Duodenal mucosa (tissue), 2 donors: ENCODE measurements at regions not wholly inside any gene's neighbourhood (a gene's known extent, or its start where the extent isn't known, plus 50 kb on each side); places are given as distances from the start of the nearest gene placed in this dataset.

ENCODE experiments used
- H3K27ac ChIP-seq: one replicate; pipeline ENCODE4 v1.7.0; 2013; ENCODE audit warnings: low read depth, low read length
- H3K27me3 ChIP-seq, 2 donors: one replicate each; pipeline ENCODE4 v1.7.0; 2013; ENCODE audit warnings: low read length in 2 of 2, control low read depth in 1 of 2; ENCODE audit not compliant: insufficient read depth in 2 of 2, control insufficient read depth in 1 of 2
- H3K36me3 ChIP-seq, 2 donors: one replicate each; pipeline ENCODE4 v1.7.0; 2013; ENCODE audit warnings: low read length in 2 of 2, control low read depth in 1 of 2; ENCODE audit not compliant: insufficient read depth in 2 of 2, control insufficient read depth in 1 of 2
- H3K4me1 ChIP-seq, 2 donors: one replicate each; pipeline ENCODE4 v1.7.0; 2013; ENCODE audit warnings: low read length in 2 of 2, control low read depth in 1 of 2; ENCODE audit not compliant: insufficient read depth in 2 of 2, control insufficient read depth in 1 of 2
- H3K4me3 ChIP-seq, 2 donors: one replicate each; pipeline ENCODE4 v1.7.0; 2013; ENCODE audit warnings: low read length in 2 of 2, low read depth in 1 of 2
- H3K9ac ChIP-seq, 2 donors: one replicate each; pipeline ENCODE4 v1.7.0; 2013; ENCODE audit warnings: low read length in 2 of 2, low read depth in 1 of 2
- H3K9me3 ChIP-seq, 2 donors: one replicate each; pipeline ENCODE4 v1.7.0; 2013; ENCODE audit warnings: low read length in 2 of 2, control low read depth in 1 of 2; ENCODE audit not compliant: control insufficient read depth in 1 of 2

DNA sequence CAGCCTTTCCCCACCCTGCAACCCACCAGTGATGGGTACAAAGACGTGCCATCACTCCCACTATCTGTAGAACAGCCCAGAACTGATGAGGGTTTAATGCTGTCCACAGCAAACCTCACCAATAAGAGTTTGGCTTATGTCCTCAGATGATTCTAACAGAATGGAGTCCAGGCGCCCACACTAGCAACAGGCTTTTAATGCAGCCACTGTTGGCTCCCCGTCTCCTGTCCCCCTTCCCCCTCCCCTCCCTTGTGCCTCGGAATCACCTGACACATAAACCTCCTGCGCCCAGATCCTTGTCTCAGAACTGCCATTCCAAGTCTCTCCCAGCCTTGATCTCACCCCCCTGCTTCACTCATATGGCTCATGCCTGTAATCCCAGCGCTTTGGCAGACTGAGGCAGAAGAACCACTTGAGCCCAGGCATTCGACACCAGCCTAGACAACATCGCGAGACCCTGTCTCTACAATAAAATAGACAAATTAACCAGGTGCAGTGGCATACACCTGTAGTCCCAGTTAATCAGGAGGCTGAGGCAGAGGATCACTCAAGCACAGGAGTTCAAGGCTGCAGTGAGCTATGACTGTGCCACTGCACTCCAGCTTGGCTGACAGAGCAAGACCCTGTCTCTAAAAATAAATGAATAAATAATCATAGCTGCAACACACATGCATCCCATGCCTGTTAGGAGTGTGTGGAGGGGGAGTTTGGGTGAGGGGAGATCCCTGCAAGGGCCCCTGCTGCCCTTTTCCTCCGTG lies 85.6 kb downstream of the SNX5 start:
- H3K36me3 ChIP-seq = no peaks in the 10 kb centered on the region
- no peak overlapping the region for H3K9ac ChIP-seq
- H3K27ac ChIP-seq = no peak overlapping the region
- H3K27me3 ChIP-seq = no peaks in the 10 kb centered on the region
- no peak overlapping the region for H3K4me3 ChIP-seq
- peaks cover 15 to 35% of the 10 kb centered on the region in 2 donors for H3K4me1 ChIP-seq
- no peaks in the 10 kb centered on the region for H3K9me3 ChIP-seq

GRCh38 chr20:17882065-17882833 lies 86.3 kb downstream of the SNX5 start:
- Histone ChIP-seq H3K4me3 (no peak overlapping the region), H3K36me3 (no peaks in the 10 kb centered on the region), H3K27ac (no peak overlapping the region), H3K9me3 (no peaks in the 10 kb centered on the region), H3K9ac (no peak overlapping the region), H3K4me1 (peaks cover 16 to 31% of the 10 kb centered on the region in 2 donors), H3K27me3 (no peaks in the 10 kb centered on the region)

DNA sequence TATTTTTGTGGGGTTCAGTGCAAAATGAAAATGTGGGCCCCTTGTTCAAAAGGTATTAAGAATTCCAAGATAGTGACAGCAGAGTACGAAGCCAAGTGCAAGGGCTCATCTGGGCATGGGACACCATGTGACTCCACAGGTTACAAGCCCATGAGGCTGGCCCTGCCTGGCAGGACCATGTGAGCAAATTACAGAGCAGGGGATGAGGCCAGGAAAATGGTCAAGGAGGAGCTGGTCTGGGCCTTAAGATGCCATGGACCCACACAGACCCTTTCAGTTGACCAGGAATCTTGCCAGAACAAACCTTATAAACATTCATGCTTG lies 86.9 kb downstream of the SNX5 start:
- no peaks in the 10 kb centered on the region for H3K27me3 ChIP-seq
- H3K4me1 ChIP-seq = peaks cover 16 to 36% of the 10 kb centered on the region in 2 donors
- no peak overlapping the region for H3K27ac ChIP-seq
- H3K9me3 ChIP-seq = no peaks in the 10 kb centered on the region
- no peak overlapping the region for H3K9ac ChIP-seq
- no peaks in the 10 kb centered on the region for H3K36me3 ChIP-seq
- no peak overlapping the region for H3K4me3 ChIP-seq

GRCh38 chr20:17878912-17879602 lies 89.5 kb downstream of the SNX5 start:
- no peaks in the 10 kb centered on the region for H3K27me3 ChIP-seq
- H3K9ac ChIP-seq = no peak overlapping the region
- no peaks in the 10 kb centered on the region for H3K9me3 ChIP-seq
- H3K4me1 ChIP-seq = peaks cover 34 to 43% of the 10 kb centered on the region in 2 donors
- no peak overlapping the region for H3K4me3 ChIP-seq
- no peak overlapping the region for H3K27ac ChIP-seq
- no peaks in the 10 kb centered on the region for H3K36me3 ChIP-seq

GRCh38 chr20:17878069-17878911 lies 90.3 kb downstream of the SNX5 start:
- H3K4me1 ChIP-seq = peaks cover 41 to 46% of the 10 kb centered on the region in 2 donors
- no peak overlapping the region for H3K9ac ChIP-seq
- no peaks in the 10 kb centered on the region for H3K36me3 ChIP-seq
- H3K4me3 ChIP-seq = no peak overlapping the region
- no peak overlapping the region for H3K27ac ChIP-seq
- no peaks in the 10 kb centered on the region for H3K9me3 ChIP-seq
- H3K27me3 ChIP-seq = no peaks in the 10 kb centered on the region

- Histone ChIP-seq H3K27ac (no peak overlapping the region), H3K27me3 (no peaks in the 10 kb centered on the region), H3K36me3 (no peaks in the 10 kb centered on the region), H3K4me1 (peaks cover 56% of the 10 kb centered on the region in 2 donors), H3K9me3 (no peaks in the 10 kb centered on the region), H3K4me3 (peak overlapping the region in 1 of 2 donors; percentile 23), H3K9ac (peak overlapping the region; percentile 9 to 35)
Measured at GRCh38 chr20:17875981-17876385, 92.6 kb downstream of the SNX5 start.

GRCh38 chr20:17875106-17875980 lies 93.3 kb downstream of the SNX5 start:
- Histone ChIP-seq H3K27me3 (no peaks in the 10 kb centered on the region), H3K36me3 (no peaks in the 10 kb centered on the region), H3K27ac (peak overlapping the region; percentile 68), H3K4me3 (peak overlapping the region; percentile 23 to 33), H3K4me1 (peaks cover 56% of the 10 kb centered on the region in 2 donors), H3K9ac (peak overlapping the region; percentile 41 to 55), H3K9me3 (no peaks in the 10 kb centered on the region)

DNA sequence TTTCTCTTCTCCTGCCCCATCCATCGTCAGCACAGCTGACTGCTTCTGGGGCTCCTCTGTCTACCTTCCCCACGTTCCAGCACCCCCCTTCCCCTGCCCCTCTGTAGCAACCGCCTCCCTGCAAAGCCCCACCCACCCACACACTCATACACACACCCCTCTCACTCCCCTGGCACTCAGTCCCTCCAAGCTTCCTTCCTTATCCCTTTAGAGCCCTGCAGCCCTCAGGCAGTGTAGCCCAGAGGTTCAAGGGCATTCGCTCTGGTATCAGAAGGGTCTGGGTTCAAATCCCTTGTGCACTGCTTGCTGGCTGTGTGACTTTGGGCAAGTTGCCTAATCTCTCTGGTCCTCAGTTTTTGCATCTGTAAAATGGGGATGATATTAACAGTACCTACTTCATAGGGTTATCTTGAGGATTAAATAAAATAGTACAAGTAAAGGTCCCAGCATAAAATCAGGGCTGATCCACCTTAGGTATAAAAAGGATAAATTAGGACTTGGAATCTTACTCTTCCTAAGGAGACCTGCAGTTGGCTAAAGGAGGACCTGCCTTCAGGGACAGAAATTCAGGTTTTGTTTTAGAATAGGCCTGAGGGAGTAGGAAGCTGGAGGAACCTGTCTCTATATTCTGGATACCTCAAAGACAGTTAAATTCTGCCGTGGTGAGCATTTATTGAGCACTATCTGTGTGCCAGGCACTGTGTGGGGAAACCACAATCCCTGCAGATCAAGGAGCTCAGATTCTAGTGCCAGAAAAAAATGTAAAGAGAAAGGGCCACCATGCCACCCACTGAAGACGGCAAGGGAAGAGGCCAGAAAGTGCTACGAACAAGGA lies 94.1 kb downstream of the SNX5 start:
- Histone ChIP-seq H3K4me1 (peaks cover 56% of the 10 kb centered on the region in 2 donors), H3K27ac (peak overlapping the region; percentile 68), H3K27me3 (no peaks in the 10 kb centered on the region), H3K4me3 (peak overlapping the region; percentile 28 to 33), H3K9ac (peak overlapping the region; percentile 55 to 58), H3K36me3 (no peaks in the 10 kb centered on the region), H3K9me3 (no peaks in the 10 kb centered on the region)
